CD1c-positive myeloid dendritic cell (primary cell): ENCODE measurements at regions not wholly inside any gene's neighbourhood (a gene's known extent, or its start where the extent isn't known, plus 50 kb on each side); places are given as distances from the start of the nearest gene placed in this dataset.
"Not testable (repeated sequence)": the region's sequence is repeated elsewhere in the genome, so short reads cannot be mapped to it uniquely, and the experiment has no call there.

Experiments
- DNase-seq: peaks from one replicate; pipeline ENCODE4 v3.0.0-alpha.2; 2016; ENCODE audit errors: extremely low spot score

DNA sequence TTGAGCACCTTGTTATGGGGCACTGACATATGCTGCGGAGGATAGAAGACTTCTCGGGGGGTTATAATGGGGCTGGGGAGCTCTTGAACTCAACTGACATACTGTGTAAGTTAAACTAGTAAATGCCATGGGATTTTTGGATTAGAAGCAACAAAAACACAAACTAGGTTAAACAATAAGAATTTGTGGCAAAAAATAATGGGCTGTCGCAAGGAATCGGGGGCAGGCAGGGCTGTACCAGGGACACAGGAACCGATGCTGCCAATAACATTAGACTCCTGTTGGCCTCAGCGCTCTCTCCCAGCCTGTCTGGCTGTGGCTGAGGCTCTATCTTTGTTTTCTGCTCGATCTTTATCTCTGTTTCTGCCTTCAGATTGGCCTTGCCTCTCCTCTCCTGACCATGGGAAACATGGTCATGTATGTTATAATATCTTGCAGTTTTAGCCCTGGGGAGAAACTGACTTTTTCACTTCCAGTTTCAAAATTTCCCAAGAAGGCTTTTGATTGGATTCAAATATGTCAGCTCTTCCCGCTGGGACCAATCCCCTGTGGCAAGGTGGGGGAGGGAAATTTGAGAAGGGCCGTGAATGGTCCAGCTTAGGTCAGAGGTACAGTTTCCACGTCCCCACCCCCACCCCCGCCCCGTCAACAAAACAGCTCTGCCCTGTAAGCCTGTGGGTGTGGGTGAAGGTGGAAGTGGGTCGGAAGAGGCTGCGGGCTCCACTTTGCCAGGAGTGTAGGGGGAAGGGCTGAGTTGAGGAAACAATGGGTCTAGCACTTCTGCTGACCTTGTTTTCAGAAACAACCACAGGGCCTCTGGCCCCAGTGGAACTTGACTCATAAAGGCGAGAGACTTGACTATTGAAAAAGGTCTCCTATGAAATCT, 161.1 kb upstream of the TBL1XR1 start:
- peak; percentile 95 for DNase-seq

DNA sequence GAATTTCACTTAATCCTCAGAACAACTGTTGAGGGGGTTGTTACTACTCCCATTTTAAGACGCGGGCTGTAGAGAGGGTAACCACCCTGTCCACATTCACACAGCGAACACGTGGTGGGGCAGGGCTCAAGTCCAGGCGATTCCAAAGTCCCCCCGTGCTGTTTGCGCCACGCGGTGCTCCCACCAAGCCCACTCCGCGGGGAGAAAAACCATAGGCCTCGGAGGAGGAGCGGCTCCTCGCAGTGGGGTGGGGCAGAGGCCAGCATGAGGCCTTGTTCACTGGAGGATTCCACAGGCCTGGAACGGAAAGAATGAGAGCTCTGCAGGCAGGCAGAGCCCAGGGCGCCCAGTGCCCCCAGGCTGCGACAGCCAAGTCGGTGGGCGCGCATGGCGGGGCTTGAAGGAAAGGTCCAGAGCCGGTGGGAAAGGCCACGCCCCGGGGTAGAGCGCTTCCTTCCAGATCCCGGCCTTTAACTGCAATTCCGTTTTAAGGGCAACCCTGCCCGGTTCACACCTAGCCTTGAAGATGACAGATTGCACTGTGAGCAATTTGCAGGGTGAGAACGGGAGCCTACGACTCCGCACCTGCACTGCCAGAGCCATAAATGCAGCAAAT, 161.8 kb upstream of the TBL1XR1 start:
- peak; percentile 35 for DNase-seq

DNA sequence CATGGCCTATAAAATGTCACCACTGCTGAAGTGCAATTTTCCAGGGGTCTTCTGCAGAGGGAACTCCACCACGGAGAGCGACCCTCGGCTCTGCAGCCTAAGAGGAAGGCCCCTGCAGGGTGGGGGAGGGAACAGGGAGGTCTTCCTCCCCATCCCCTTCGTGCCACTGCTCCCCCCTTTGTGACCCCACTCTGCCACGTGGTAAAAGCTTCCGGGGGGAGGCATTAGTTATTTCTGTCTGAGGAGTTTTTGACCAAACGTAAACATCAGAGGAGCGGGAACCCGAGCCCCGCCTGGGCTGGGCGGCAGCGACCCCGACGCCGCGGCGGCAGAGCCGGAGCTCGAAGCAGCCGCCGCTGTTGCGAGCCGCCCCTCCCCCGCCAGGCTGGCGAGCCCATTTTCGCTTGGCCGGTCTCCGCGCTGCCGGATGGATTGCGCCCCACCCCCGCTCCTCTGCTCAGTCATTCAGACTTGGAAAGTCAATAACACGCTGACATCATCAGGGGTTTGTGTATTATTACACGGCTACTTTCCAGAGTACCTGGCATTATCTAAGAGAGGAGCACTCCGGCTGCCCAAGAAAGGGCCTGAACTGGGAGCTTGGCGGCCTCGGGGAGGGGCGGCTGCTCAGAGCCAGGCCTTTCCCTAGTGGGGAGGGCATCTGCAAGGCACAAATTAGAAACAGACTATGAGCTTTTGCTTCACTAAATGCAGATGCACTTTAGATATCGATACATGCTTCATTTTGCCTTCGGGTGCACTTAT, 162.5 kb upstream of the TBL1XR1 start:
- peak; percentile 97 for DNase-seq

GRCh38 chr3:177361081-177361938, 164.0 kb upstream of the TBL1XR1 start:
- peak; percentile 89 for DNase-seq

GRCh38 chr3:177362626-177363025, 165.3 kb upstream of the TBL1XR1 start:
- no peak for DNase-seq

- no peak for DNase-seq
These were observed 167.0 kb upstream of the TBL1XR1 start for GRCh38 chr3:177364236-177364635.

GRCh38 chr3:177365294-177365693, 168.0 kb upstream of the TBL1XR1 start:
- not testable (repeated sequence) for DNase-seq

DNA sequence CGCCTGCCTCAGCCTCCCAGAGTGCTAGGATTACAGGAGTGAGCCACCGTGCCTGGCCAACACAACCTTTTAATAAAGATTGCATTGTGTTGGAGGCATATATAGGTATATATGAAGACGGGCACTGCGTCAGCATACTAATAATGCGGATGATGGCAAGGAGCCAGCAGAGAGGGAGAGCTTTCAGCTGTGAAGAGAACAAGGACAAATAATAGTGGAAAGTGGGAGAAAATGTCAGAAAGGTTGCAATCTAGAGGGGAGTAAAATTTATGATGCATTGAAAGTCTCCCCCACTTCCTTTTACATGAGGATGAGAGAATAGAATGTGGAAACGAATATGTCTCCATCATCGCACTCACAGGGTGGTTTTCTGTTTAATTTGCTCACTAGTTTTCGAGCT, 170.5 kb upstream of the TBL1XR1 start:
- no peak for DNase-seq

DNA sequence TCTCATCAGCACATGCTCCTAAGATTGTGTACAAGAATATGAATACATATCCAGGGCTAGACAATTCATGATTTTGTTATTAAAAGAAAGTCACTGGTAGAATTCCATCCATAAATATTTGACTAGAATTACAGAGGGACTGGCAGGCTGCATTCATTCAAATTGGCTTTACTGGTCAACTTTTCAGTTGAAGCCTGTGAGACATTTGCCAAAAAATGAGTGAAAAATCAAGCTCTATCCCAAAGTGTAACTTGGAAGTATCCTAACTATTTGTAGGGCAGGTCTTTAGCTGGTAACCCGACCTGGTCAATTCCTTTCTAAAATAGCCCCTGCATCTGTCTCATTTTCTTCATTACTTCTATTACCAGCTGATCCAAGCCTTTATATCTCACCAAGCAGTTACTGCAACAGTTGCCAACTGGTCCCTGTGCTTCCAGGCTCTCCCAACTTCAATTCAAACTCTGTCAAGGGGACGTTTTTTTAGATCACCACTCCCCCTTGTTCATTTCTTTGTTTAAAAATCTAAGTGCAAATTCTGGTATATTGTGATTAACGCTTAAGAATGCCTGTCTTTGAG, 173.1 kb upstream of the TBL1XR1 start:
- no peak for DNase-seq

- DNase-seq = no peak
These were observed 173.9 kb upstream of the TBL1XR1 start for GRCh38 chr3:177371146-177371545.

- no peak for DNase-seq
These were observed 174.6 kb upstream of the TBL1XR1 start for GRCh38 chr3:177371888-177372287.

DNA sequence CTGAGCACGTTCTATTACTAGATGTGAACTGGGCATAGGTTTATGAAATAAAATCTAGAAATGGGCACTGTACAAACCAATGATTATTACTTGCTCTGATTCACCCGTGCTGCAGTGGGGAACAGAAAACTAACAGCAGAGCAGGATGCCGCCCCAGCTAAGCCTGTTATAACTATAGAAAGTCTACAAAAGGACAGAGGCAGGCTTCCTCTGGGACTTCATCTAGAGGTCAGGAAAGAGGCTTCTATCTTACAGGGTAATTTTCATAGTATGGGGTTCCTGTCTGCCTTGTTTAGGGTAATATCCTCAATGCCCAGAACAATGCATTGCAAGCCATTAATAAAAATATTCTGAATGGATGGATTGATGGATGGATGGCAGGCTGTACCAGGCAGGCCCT, 177.0 kb upstream of the TBL1XR1 start:
- DNase-seq = no peak

DNA sequence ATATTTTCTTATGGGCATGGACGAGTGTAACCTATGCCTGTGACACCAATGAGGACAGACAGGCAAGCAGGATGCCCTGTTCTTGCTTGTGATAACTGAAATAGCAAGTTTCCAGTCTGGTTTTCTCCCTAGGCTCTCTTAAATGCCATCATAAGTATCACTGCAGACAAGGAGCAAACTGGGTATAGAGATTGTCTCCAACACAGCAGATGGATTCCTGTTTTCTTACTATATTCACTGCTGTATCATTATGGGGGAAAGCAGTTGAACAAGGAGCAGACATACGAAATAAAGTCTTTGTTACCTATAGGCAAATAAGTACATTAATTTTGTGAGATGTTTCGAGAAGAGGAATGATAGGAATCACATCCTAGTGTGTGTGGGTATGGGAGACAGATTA, 178.0 kb upstream of the TBL1XR1 start:
- no peak for DNase-seq

- no peak for DNase-seq
These were observed 179.9 kb upstream of the TBL1XR1 start for GRCh38 chr3:177377166-177377565.

- DNase-seq = no peak
These were observed 180.9 kb upstream of the TBL1XR1 start for GRCh38 chr3:177378168-177378567.

GRCh38 chr3:177379045-177379444, 181.8 kb upstream of the TBL1XR1 start:
- no peak for DNase-seq

DNA sequence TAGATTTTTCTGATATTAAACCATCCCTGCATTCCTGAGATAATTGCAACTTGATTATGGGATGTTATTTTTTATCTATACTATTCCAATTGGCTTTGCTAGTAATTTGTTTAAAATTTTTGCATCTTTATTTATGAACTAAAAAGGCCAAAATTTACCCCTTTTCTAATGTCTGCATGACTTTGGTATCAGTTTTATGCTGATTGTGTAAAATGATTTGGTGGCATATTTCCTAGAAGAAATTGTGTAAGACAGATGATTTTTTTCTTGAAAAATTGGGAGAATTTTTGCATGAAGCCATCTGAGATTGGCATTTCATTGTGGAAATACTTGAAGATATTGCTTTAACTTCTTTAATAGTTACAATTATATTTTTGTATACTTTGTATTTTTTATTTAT, 183.8 kb upstream of the TBL1XR1 start:
- DNase-seq = no peak

- no peak for DNase-seq
These were observed 185.7 kb upstream of the TBL1XR1 start for GRCh38 chr3:177382944-177383343.

GRCh38 chr3:177385186-177385585, 187.9 kb upstream of the TBL1XR1 start:
- DNase-seq = no peak

GRCh38 chr3:177385831-177386301, 188.6 kb upstream of the TBL1XR1 start:
- DNase-seq = no peak

- DNase-seq = no peak
These were observed 190.9 kb upstream of the TBL1XR1 start for GRCh38 chr3:177388209-177388608.
